ENCODE measurements at regions not wholly inside any gene's neighbourhood (a gene's known extent, or its start where the extent isn't known, plus 50 kb on each side); places are given as distances from the start of the nearest gene placed in this dataset.

GRCh38 chr11:24043842-24044241 lies 453.0 kb upstream of the LUZP2 start:
- no peaks in the 10 kb centered on the region for H3K27me3 ChIP-seq
- DNase-seq: no peak
- H3K36me3 ChIP-seq: no peaks in the 10 kb centered on the region
- no peak overlapping the region for H3K27ac ChIP-seq
- H3K4me3 ChIP-seq: no peak overlapping the region
- TF ChIP-seq CTCF (IDR thresholded peaks at IDR 0.05): no peak
- H3K4me1 ChIP-seq: no peaks in the 10 kb centered on the region
- intact Hi-C loops (cut with DNase I; ENCODE audit: low total_unique reads): no loop called here
- H3K9me3 ChIP-seq: peaks cover 0 to 6% (median 0%) of the 10 kb centered on the region in 3 donors

GRCh38 chr11:24046731-24047130 lies 450.1 kb upstream of the LUZP2 start:
- H3K27ac ChIP-seq: no peak overlapping the region
- peaks cover 0 to 6% (median 0%) of the 10 kb centered on the region in 3 donors for H3K9me3 ChIP-seq
- no peaks in the 10 kb centered on the region for H3K27me3 ChIP-seq
- no peak for TF ChIP-seq CTCF (IDR thresholded peaks at IDR 0.05)
- intact Hi-C loops (cut with DNase I; ENCODE audit: low total_unique reads): no loop called here
- H3K36me3 ChIP-seq: no peaks in the 10 kb centered on the region
- no peaks in the 10 kb centered on the region for H3K4me1 ChIP-seq
- H3K4me3 ChIP-seq: no peak overlapping the region
- no peak for DNase-seq

- Histone ChIP-seq H3K27me3 (no peaks in the 10 kb centered on the region), H3K36me3 (no peaks in the 10 kb centered on the region), H3K4me3 (no peak overlapping the region), H3K4me1 (peaks cover 0 to 14% (median 0%) of the 10 kb centered on the region in 4 donors), H3K9me3 (no peaks in the 10 kb centered on the region), H3K27ac (no peak overlapping the region)
- no peak for DNase-seq
- no peak for TF ChIP-seq CTCF (IDR thresholded peaks at IDR 0.05)
- intact Hi-C loops (cut with DNase I; ENCODE audit: low total_unique reads): no loop called here
Observed at GRCh38 chr11:24056051-24056450, 440.8 kb upstream of the LUZP2 start.

- DNase-seq: no peak
- Histone ChIP-seq H3K4me3 (no peak overlapping the region), H3K4me1 (peaks cover 0 to 14% (median 0%) of the 10 kb centered on the region in 4 donors), H3K27ac (no peak overlapping the region), H3K36me3 (no peaks in the 10 kb centered on the region), H3K9me3 (no peaks in the 10 kb centered on the region), H3K27me3 (no peaks in the 10 kb centered on the region)
- intact Hi-C loops (cut with DNase I; ENCODE audit: low total_unique reads): no loop called here
- TF ChIP-seq CTCF (IDR thresholded peaks at IDR 0.05): no peak
Observed at GRCh38 chr11:24060125-24060524, 436.7 kb upstream of the LUZP2 start.

GRCh38 chr11:24064309-24064903 lies 432.4 kb upstream of the LUZP2 start:
- no peaks in the 10 kb centered on the region for H3K4me1 ChIP-seq
- H3K9me3 ChIP-seq: no peaks in the 10 kb centered on the region
- no peak for DNase-seq
- H3K27me3 ChIP-seq: no peaks in the 10 kb centered on the region
- H3K27ac ChIP-seq: no peak overlapping the region
- intact Hi-C loops (cut with DNase I; ENCODE audit: low total_unique reads): no loop called here
- H3K4me3 ChIP-seq: no peak overlapping the region
- no peak for TF ChIP-seq CTCF (IDR thresholded peaks at IDR 0.05)
- no peaks in the 10 kb centered on the region for H3K36me3 ChIP-seq

GRCh38 chr11:24068197-24068596 lies 428.7 kb upstream of the LUZP2 start:
- H3K27ac ChIP-seq: no peak overlapping the region
- H3K36me3 ChIP-seq: no peaks in the 10 kb centered on the region
- intact Hi-C loops (cut with DNase I; ENCODE audit: low total_unique reads): no loop called here
- TF ChIP-seq CTCF (IDR thresholded peaks at IDR 0.05): no peak
- H3K27me3 ChIP-seq: no peaks in the 10 kb centered on the region
- no peaks in the 10 kb centered on the region for H3K4me1 ChIP-seq
- no peak for DNase-seq
- no peaks in the 10 kb centered on the region for H3K9me3 ChIP-seq
- no peak overlapping the region for H3K4me3 ChIP-seq

Measured in tibial artery (tissue), 4 donors.